ES-I3 (cell line): ENCODE measurements at regions not wholly inside any gene's neighbourhood (a gene's known extent, or its start where the extent isn't known, plus 50 kb on each side); places are given as distances from the start of the nearest gene placed in this dataset.

ENCODE experiments used
- H3K36me3 ChIP-seq: 2 replicates; pipeline ENCODE4 v1.6.1; 2013; ENCODE audit warnings: mild to moderate bottlenecking, low read length, control low read depth, moderate library complexity; ENCODE audit not compliant: insufficient read depth
- H3K4me1 ChIP-seq: 2 replicates; pipeline ENCODE4 v1.6.1; 2013; ENCODE audit warnings: mild to moderate bottlenecking, control low read depth, low read length; ENCODE audit not compliant: insufficient read depth
- H3K9ac ChIP-seq: 2 replicates; pipeline ENCODE4 v1.6.1; 2013; ENCODE audit warnings: low read depth, mild to moderate bottlenecking, low read length, moderate library complexity
- H3K9me3 ChIP-seq: 2 replicates; pipeline ENCODE4 v1.6.1; 2013; ENCODE audit warnings: mild to moderate bottlenecking, low read length, moderate library complexity; ENCODE audit not compliant: control insufficient read depth, insufficient read depth

DNA sequence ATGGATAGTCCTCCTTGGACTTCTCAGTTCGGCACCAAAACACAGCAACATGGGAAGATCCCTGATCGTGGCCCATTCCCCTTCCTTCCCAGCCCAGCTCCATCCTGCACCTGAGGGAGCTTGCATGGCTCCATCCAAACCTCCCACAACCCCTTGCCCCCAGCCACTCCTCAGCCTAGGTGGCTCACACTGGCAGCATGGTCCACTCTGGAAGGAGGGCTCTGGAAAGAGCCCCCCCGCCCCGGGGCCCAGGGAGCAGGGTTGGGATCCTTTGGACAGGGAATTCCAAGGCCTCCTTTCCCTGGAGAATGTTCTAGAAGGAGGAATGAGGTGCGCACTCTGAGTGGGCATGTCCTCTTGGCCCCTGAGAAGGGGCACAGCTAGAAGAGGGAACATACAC is 62.8 kb upstream of the ID2 start:
- no peaks in the 10 kb centered on the region for H3K9me3 ChIP-seq
- H3K4me1 ChIP-seq, result no peaks in the 10 kb centered on the region

DNA sequence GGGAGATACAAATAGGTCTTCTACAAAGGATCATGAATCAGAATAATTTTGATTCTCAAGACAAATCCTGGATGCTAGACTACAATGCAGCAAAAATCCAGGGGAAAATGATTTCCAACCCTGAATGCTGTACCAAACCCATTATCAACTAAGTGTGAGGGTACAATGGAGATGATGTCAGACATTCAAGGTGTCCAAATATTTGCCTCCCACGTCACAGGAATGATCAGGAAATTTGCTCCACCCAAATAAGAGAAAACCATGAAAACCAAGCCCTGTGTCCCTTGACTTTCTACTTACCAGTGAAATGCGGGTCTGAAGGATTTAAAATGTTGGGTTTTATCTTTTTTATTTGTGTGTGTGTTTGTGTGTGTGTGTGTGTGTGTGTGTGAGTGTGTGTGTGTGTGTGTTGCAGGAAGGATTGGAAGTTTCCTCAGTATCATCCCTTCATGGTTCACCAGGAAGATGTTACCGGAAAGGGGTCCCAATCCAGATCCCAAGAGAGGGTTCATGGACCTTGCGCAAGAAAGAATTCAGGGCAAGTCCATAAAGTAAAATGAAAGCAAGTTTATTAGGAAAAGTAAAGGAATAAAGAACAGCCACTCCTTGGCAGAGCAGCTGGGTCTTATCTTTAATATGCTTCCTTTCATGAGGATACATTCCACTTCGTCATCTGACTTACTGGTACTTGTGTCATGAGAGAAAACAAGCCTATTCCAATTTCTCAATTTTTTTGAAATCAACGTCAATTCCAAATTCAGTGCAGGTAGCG is 61.1 kb upstream of the ID2 start:
- Histone ChIP-seq H3K4me1 (no peaks in the 10 kb centered on the region), H3K36me3 (no peaks in the 10 kb centered on the region), H3K9me3 (no peaks in the 10 kb centered on the region), H3K9ac (no peak overlapping the region)

More for the DNA sequence above, 62.8 kb upstream of the ID2 start:
- no peak overlapping the region for H3K9ac ChIP-seq
- no peaks in the 10 kb centered on the region for H3K36me3 ChIP-seq

DNA sequence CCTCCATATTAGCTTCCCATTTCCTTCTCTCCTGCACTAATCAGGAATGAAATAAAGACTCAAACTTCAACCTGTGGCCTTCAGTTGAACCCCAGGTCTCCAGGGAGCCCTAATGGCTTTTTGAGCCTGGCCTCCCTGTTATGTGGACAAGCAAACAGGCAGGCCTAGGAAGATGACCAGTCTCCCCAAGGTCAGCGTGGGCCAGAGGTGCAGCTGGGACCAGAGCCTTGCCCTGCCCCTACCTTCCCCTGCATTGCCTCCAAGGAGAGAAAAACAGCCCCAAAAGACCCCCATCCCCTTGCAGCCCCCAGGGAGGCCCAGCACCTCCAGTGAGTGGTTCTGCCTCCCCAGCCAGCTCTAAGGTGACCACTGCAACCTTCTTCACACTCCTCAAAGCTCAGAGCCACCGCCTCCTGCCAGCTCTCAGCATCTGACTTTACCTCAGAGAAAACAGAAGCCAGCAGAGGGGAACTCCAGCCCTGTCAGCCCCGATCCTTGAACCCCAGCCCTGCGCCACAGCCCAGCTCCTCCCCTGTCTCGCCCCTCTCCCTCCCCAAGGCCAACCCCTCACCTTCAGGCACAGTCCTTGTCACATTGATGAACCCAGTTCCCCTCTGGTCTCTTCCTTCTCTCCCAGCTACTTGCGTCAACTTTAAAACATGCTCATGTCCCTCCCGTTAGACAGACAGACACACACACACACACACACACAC is 59.5 kb upstream of the ID2 start:
- H3K9ac ChIP-seq, result no peak overlapping the region
- no peaks in the 10 kb centered on the region for H3K36me3 ChIP-seq
- no peaks in the 10 kb centered on the region for H3K9me3 ChIP-seq
- H3K4me1 ChIP-seq, result no peaks in the 10 kb centered on the region

DNA sequence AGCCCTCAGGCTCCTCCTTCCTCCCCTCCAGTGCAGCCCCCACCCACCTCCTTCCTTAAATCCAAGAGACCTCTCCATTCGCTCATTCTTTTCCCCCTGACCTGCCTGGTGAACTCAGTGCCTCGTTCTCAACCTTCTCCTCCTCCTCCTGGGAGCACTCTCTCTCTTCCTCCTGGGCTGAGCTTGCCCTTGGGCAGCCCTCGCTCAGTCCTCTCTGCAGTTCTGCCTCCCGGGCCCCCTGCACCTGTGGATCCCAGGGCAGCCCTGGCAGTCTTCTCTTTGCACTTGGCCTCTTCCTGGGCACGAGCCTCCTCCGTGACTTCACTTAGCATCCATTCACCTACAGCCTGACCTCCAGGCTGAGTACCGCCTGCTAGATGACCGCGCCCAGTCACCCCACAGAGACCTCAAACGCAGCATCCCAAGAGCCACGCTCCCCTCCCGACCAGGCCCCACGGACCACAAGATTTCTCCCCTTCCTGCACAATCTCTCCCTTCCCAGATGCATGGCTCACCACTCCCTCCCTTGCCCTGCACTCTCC is 58.9 kb upstream of the ID2 start:
- Histone ChIP-seq H3K36me3 (no peaks in the 10 kb centered on the region), H3K9ac (no peak overlapping the region)

DNA sequence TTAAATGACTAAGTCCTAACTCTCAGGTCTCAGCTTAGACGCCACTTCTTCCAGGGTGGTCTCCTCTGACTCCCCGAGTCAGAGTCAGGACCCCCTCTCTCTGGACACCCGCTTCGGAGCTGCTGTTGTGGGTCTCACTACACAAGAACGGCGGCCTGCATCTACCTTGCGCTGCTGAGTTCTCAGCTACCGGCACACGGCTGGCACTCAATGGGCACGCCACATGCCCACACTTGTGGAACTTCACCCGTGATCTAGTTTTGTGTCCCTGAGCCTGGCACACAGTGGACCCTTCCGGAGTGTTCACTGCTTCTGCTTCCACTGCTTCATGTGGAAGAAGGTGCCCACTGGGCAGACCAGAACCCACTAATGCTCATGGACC is 58.3 kb upstream of the ID2 start:
- Histone ChIP-seq H3K4me1 (peaks cover 8% of the 10 kb centered on the region; the same call in 1 of the 2 replicates), H3K9me3 (no peaks in the 10 kb centered on the region), H3K9ac (no peak overlapping the region), H3K36me3 (no peaks in the 10 kb centered on the region)

More for the DNA sequence above, 58.9 kb upstream of the ID2 start:
- Histone ChIP-seq H3K4me1 (peaks cover 3% of the 10 kb centered on the region; the same call in 1 of the 2 replicates), H3K9me3 (no peaks in the 10 kb centered on the region)

DNA sequence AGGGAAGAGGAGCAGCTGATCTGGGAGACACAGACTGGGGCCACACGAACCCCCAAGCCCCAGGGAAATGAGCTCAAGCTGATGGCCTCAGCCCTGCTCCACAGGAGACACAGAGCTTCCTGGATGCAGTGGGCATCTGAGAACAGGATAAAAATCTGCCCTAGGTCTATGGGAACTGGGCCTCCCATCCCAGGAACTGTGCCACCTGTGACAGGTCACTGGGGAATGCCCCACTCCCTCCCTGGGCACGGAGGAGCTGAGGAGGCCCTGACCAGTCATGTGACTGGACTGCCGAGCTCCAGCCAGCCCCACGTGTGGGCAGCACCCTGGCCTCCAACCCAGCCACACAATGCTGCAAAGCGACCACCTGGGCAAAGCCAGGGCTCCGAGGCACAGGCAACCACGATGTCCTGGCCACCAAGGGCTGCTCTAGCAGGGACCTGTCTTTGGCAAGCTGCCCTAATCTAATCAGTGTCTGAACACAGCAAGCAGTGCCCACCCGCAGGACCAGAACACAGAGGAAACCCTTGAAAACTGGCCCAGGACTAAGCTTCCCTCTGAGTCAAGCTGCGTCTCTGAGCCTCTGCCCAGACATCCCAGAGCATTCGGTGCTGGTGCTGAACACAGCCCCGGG is 57.8 kb upstream of the ID2 start:
- H3K9ac ChIP-seq, result no peak overlapping the region
- H3K4me1 ChIP-seq, result peaks cover 8% of the 10 kb centered on the region; the same call in 1 of the 2 replicates
- no peaks in the 10 kb centered on the region for H3K9me3 ChIP-seq
- H3K36me3 ChIP-seq, result no peaks in the 10 kb centered on the region

DNA sequence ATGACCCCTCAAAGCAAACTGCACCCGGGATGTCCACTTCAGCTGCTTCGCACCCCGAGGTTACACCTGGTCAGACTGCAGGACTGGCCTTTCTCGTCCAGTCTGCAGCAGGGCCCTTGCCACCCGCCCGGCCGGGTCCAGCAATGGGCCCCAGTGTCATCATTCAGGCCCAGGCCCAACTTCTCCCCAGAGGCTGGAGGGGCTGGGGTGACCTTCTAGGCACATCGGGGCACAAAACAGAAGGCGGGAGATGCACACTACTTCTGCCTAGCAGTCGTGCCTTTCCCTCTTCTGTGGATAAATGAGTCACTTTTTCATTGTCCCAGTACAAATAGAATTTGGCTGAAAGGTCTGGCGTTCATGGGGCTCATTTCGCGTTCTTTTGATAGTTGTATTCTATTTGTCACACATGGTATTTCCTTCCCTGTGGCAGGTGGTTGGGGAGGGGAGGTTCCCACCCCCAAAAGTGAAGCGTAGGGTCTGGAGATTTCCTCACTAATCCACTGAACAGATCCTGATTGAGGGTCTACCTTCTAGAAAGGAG is 56.9 kb upstream of the ID2 start:
- H3K4me1 ChIP-seq, result peaks cover 8% of the 10 kb centered on the region; the same call in 1 of the 2 replicates
- no peak overlapping the region for H3K9ac ChIP-seq
- no peaks in the 10 kb centered on the region for H3K36me3 ChIP-seq
- H3K9me3 ChIP-seq, result no peaks in the 10 kb centered on the region

DNA sequence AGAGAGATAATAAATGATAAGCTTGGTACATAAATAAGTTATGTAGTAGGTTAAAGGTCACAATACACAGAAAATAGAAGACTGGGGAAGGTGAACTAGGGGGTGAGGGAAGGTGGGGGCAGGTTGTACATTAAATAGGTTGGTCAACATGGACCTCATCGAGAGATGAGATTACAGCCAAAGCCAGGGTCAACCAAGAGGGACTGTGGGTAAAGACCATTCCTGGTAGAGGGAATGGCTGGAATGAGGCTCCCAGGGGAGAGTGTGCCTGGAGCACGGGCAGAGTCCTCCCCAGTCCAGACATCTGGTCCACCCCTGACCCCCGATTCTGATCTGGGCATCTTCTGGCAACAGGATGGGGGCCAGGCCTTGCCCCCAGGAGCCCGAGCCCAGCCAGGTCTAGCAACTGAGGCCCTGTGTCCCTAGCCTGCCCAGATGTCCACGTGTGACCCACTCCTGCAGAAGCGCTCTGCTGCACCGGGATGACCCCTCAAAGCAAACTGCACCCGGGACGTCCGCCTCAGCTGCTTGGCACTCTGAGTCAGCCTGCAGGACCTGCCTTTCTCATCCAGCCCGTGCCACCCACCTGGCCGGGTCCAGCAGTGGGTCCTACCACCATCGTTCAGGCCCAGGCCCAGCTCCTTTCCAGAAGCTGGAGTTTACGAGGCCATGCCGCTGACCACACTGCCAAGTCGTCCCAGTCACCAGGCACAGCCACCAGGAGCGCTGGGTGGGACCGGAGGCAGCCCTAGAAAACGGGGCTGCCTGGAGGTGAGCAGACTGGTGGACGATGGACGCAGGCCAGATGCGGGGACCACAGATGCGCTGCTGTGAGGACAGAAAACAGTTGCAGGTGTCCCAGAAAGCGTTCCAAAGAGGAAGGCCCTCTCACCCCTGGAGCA is 56.2 kb upstream of the ID2 start:
- H3K9ac ChIP-seq, result no peak overlapping the region
- H3K4me1 ChIP-seq, result peaks cover 8% of the 10 kb centered on the region; the same call in 1 of the 2 replicates
- no peaks in the 10 kb centered on the region for H3K36me3 ChIP-seq
- H3K9me3 ChIP-seq, result no peaks in the 10 kb centered on the region

DNA sequence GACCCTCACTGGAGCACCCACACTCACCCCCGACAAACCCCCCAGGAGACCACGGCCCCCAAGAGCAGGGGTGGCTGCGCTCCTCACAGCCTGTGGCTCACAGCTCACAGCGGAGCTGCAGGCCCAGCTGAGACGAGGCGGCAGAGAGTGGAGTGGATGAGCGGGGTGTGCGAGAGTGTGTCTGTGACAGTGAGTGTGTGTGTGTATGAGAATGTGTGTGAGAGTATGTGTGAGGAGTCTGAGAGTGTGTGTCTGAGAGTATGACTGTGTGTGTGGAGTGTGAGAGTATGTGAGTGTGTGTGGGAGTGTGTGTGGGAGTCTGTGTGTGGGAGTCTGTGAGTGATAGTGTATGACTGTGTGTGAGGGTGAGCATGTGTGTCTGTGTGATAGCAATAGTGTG is 55.3 kb upstream of the ID2 start:
- Histone ChIP-seq H3K9me3 (no peaks in the 10 kb centered on the region), H3K36me3 (no peaks in the 10 kb centered on the region), H3K9ac (no peak overlapping the region), H3K4me1 (peaks cover 8% of the 10 kb centered on the region; the same call in 1 of the 2 replicates)

DNA sequence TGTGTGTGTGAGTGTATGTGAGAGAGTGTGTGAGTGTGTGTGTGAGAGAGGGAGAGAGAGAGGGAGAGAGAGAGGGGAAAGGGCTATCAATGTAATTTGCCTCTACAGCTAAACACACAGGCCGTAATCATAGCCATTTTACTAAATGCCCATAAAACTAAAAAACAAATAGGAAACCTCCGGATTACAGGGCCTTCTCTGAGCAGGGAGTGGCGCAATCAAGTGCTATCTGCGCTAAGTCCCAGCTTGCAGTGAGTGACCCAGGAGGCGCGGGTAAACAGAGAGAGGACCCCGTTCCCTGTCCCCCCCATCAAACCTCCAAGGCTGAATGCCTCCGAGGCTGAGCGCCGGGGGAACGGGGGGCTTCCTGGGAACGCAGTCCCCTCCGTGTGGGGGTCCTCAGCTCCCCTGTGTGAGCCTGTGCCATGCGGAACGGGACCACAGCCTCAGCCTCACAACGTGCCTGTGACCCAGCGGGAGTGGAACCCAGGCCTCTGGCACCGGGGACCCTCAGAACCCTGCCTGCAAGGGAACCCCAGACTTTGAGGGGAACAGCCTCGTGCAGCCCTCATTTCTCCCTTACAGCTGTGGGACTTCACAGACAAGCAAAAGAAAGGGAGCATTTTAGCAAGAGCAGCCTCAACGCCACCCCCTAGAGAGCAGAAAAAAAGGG is 54.7 kb upstream of the ID2 start:
- H3K9me3 ChIP-seq, result no peaks in the 10 kb centered on the region
- no peaks in the 10 kb centered on the region for H3K36me3 ChIP-seq
- no peak overlapping the region for H3K9ac ChIP-seq
- peaks cover 8% of the 10 kb centered on the region; the same call in 1 of the 2 replicates for H3K4me1 ChIP-seq

DNA sequence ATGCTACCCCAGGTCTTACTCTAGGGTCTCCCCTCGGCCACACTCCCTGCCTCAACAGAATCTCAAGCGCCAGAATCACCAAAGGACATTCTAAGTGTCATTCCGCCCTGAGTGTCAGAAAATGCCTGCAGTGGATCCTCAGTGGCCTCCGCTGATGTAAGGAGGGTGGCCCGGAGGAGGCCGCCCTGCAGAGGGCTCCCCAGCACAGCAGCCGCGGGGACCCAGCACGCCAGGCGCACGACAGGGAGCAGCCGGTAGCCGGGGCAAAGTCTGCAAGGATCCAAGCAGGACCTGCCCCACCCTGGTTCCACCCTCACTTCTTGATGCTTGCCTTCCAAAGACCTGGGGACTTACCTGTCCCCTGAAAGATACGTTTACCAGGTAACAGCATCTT is 54.2 kb upstream of the ID2 start:
- Histone ChIP-seq H3K4me1 (peaks cover 8% of the 10 kb centered on the region; the same call in 1 of the 2 replicates), H3K36me3 (no peaks in the 10 kb centered on the region), H3K9me3 (no peaks in the 10 kb centered on the region), H3K9ac (no peak overlapping the region)

DNA sequence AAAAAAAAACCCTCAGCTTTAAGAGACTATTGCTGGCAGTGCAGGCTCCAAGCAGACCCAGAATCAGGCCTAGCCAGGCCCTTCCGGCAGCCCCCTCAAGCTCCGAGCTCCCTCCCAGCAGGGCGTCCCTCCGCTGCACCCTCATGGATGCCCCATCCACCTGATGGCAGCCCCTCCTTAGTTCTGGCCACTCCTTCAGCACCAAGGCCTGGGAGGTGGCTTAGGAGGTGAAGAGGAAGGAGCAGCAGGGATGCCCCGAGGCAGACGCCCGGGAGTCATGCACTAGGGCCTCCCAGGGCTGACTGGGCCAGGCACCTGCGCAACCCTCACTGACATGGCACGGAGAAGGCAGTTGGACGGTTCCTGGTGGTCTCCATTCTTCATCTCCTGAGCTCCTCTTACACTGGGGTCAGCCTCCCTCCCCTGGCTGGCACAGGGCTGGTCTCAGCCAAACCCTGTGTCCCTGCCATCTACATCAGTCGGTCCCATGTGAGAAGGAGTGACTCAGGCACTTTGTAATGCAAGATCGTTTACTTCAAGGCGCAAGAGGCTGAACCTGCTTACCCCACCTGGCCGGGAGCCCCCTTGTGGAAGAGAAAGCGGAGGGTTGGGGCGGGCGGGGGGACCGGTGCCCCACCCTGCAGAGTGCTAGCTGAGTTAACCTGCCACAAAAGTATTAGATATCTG is 53.5 kb upstream of the ID2 start:
- H3K9me3 ChIP-seq, result no peaks in the 10 kb centered on the region
- H3K9ac ChIP-seq, result no peak overlapping the region
- H3K36me3 ChIP-seq, result no peaks in the 10 kb centered on the region
- peaks cover 8% of the 10 kb centered on the region; the same call in 1 of the 2 replicates for H3K4me1 ChIP-seq

DNA sequence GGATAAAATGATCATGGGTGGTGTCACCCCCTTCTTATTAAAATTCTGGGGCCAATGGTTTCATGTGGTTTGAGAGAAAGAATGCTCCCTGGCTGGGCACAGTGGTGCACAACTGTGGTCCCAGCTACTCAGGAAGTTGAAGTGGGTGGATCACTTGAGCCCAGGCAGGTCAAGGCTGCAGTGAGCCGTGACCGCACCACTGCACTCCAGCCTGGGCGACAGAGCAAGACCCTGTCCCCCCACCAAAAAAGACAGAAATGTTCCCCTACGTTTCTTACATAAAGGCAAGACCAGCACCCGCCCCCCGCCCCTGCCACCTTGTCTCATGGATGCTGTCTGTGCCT is 53.0 kb upstream of the ID2 start:
- Histone ChIP-seq H3K4me1 (peaks cover 8% of the 10 kb centered on the region; the same call in 1 of the 2 replicates), H3K9me3 (no peaks in the 10 kb centered on the region), H3K9ac (no peak overlapping the region), H3K36me3 (no peaks in the 10 kb centered on the region)
